Vagina (tissue), 2 donors: ENCODE measurements at regions not wholly inside any gene's neighbourhood (a gene's known extent, or its start where the extent isn't known, plus 50 kb on each side); places are given as distances from the start of the nearest gene placed in this dataset.
"Not testable (repeated sequence)": the region's sequence is repeated elsewhere in the genome, so short reads cannot be mapped to it uniquely, and the experiment has no call there.

Source experiments
- DNase-seq, 2 donors: peaks; one replicate each; pipeline ENCODE4 v3.0.0-alpha.2; 2017; ENCODE audit errors: extremely low spot score in 2 of 2
- H3K27ac ChIP-seq: fragments of 200-600 bp; sonication (generic); one replicate; pipeline ENCODE4 v1.5.1; 2019
- H3K27me3 ChIP-seq: fragments of 200-600 bp; sonication (generic); one replicate; pipeline ENCODE4 v1.5.1; 2019
- H3K36me3 ChIP-seq, 2 donors: fragments of 200-600 bp; sonication (generic); one replicate each; pipeline ENCODE4 v1.5.1; 2017 to 2019
- H3K4me1 ChIP-seq: fragments of 200-600 bp; sonication (generic); one replicate; pipeline ENCODE4 v1.5.1; 2019
- H3K4me3 ChIP-seq, 2 donors: fragments of 200-600 bp; sonication (generic); 1 replicate in 1 of 2; 2 replicates in 1 of 2; pipeline ENCODE4 v1.5.1; 2016 to 2019
- H3K9me3 ChIP-seq: fragments of 200-600 bp; sonication (generic); one replicate; pipeline ENCODE4 v1.5.1; 2019
- CTCF ChIP-seq, 3 experiments: fragments of 450-650 bp in 2 of 3; fragments of 200-600 bp in 1 of 3; sonication (generic) in 1 of 3; IDR thresholded peaks; one replicate each; pipeline ENCODE4 v1.5.1; 2017 to 2019; ENCODE audit warnings: antibody characterized with exemption in 3 of 3, mild to moderate bottlenecking in 2 of 3, moderate library complexity in 2 of 3
- POLR2A ChIP-seq, 2 donors: fragments of 450-650 bp; IDR thresholded peaks; one replicate each; pipeline ENCODE4 v1.6.1; 2017; ENCODE audit warnings: antibody characterized with exemption in 2 of 2, mild to moderate bottlenecking in 2 of 2, moderate library complexity in 2 of 2
- POLR2AphosphoS5 ChIP-seq, 2 donors: sonication (generic); formaldehyde crosslinking; IDR thresholded peaks; one replicate each; pipeline ENCODE4 v1.9.0; 2017; ENCODE audit warnings: antibody characterized with exemption in 2 of 2, mild to moderate bottlenecking in 2 of 2, low read depth in 1 of 2; ENCODE audit not compliant: insufficient read depth in 1 of 2
- intact Hi-C: fragments of 100-400 bp; cut with DNase I; formaldehyde crosslinking; loops from one replicate; pipeline ENCODE4 v1.15.1; 2023

- intact Hi-C loops = no loop called here
- no peak for TF ChIP-seq POLR2AphosphoS5 (IDR thresholded peaks at IDR 0.05; ENCODE audit: insufficient read depth in 1 of 2, low read depth in 1 of 2)
- TF ChIP-seq CTCF (IDR thresholded peaks at IDR 0.05) = no peak
- no peak for TF ChIP-seq POLR2A (IDR thresholded peaks at IDR 0.05)
- no peaks in the 10 kb centered on the region for H3K27me3 ChIP-seq
- H3K9me3 ChIP-seq = no peaks in the 10 kb centered on the region
- H3K27ac ChIP-seq = no peak overlapping the region
- H3K4me1 ChIP-seq = no peaks in the 10 kb centered on the region
- no peak overlapping the region for H3K4me3 ChIP-seq
- DNase-seq = no peak
- no peaks in the 10 kb centered on the region for H3K36me3 ChIP-seq
These were observed 682.3 kb downstream of the BRINP1 start for GRCh38 chr9:118686959-118687358.

- no peaks in the 10 kb centered on the region for H3K36me3 ChIP-seq
- no peaks in the 10 kb centered on the region for H3K4me1 ChIP-seq
- no peak overlapping the region for H3K4me3 ChIP-seq
- intact Hi-C loops = no loop called here
- DNase-seq = no peak
- H3K27ac ChIP-seq = no peak overlapping the region
- no peaks in the 10 kb centered on the region for H3K9me3 ChIP-seq
- no peak for TF ChIP-seq POLR2AphosphoS5 (IDR thresholded peaks at IDR 0.05; ENCODE audit: insufficient read depth in 1 of 2, low read depth in 1 of 2)
- no peak for TF ChIP-seq CTCF (IDR thresholded peaks at IDR 0.05)
- TF ChIP-seq POLR2A (IDR thresholded peaks at IDR 0.05) = no peak
- H3K27me3 ChIP-seq = no peaks in the 10 kb centered on the region
These were observed 680.0 kb downstream of the BRINP1 start for GRCh38 chr9:118689280-118689679.

DNA sequence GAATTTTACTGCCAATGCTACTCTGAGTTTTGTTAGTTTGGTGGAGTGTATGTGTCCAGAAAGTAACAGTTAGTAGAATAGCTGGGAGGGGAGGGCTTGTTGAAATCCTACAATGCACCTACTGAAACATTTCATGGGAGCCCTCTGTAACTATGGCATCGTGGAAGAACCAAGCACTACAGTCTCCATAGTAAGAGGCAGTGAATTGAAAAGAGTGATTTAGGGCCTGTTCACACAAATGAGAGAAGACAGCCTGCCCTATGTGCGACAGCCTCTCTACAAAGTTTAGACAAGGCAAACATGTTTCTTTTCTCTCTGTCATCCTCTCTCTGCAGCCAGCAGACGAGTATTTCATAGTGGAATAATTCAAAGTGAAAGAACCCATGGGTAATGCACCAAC, 676.6 kb downstream of the BRINP1 start:
- no peak for DNase-seq
- H3K27ac ChIP-seq = no peak overlapping the region
- H3K9me3 ChIP-seq = no peaks in the 10 kb centered on the region
- H3K4me1 ChIP-seq = no peaks in the 10 kb centered on the region
- TF ChIP-seq POLR2A (IDR thresholded peaks at IDR 0.05) (no peak), CTCF (IDR thresholded peaks at IDR 0.05) (no peak), POLR2AphosphoS5 (IDR thresholded peaks at IDR 0.05; ENCODE audit: insufficient read depth in 1 of 2, low read depth in 1 of 2) (no peak)
- H3K27me3 ChIP-seq = no peaks in the 10 kb centered on the region
- intact Hi-C loops = no loop called here
- no peaks in the 10 kb centered on the region for H3K36me3 ChIP-seq
- no peak overlapping the region for H3K4me3 ChIP-seq

DNA sequence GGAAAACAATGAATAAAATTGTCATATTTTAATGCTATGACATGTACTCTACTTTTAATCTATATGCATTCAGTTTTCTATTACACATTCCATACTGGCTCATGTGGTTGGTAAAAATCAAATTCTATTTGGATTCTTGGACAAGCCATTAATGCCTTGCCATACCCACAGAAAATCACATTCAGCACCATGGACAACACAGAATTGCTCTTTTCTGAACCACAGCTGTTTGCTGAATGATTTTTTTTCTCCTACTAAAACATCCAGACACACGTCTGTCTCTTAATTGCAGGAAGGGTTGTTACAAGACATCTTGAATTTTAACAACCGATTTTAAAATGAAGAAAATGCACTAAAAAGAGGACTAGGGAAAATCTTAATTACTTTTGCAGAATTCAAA, 675.6 kb downstream of the BRINP1 start:
- no peak for DNase-seq
- no peak for TF ChIP-seq POLR2AphosphoS5 (IDR thresholded peaks at IDR 0.05; ENCODE audit: insufficient read depth in 1 of 2, low read depth in 1 of 2)
- no peak for TF ChIP-seq POLR2A (IDR thresholded peaks at IDR 0.05)
- no peak for TF ChIP-seq CTCF (IDR thresholded peaks at IDR 0.05)
- Histone ChIP-seq H3K4me1 (no peaks in the 10 kb centered on the region), H3K27me3 (no peaks in the 10 kb centered on the region), H3K27ac (no peak overlapping the region), H3K36me3 (no peaks in the 10 kb centered on the region), H3K9me3 (no peaks in the 10 kb centered on the region), H3K4me3 (no peak overlapping the region)
- intact Hi-C loops = no loop called here

- intact Hi-C loops, H3K27ac ChIP-seq, H3K36me3 ChIP-seq, H3K9me3 ChIP-seq, H3K27me3 ChIP-seq, DNase-seq, H3K4me3 ChIP-seq, H3K4me1 ChIP-seq: not testable (repeated sequence)
These were observed 674.0 kb downstream of the BRINP1 start for GRCh38 chr9:118695249-118695648.

- DNase-seq = no peak
- H3K4me1 ChIP-seq = no peaks in the 10 kb centered on the region
- intact Hi-C loops = no loop called here
- TF ChIP-seq POLR2A (IDR thresholded peaks at IDR 0.05) = no peak
- no peak for TF ChIP-seq CTCF (IDR thresholded peaks at IDR 0.05)
- no peak for TF ChIP-seq POLR2AphosphoS5 (IDR thresholded peaks at IDR 0.05; ENCODE audit: insufficient read depth in 1 of 2, low read depth in 1 of 2)
- no peak overlapping the region for H3K27ac ChIP-seq
- no peaks in the 10 kb centered on the region for H3K9me3 ChIP-seq
- no peaks in the 10 kb centered on the region for H3K27me3 ChIP-seq
- H3K4me3 ChIP-seq = no peak overlapping the region
- H3K36me3 ChIP-seq = no peaks in the 10 kb centered on the region
These were observed 667.2 kb downstream of the BRINP1 start for GRCh38 chr9:118701985-118702384.
